Tibial nerve (tissue), 4 donors: ENCODE measurements at regions not wholly inside any gene's neighbourhood (a gene's known extent, or its start where the extent isn't known, plus 50 kb on each side); places are given as distances from the start of the nearest gene placed in this dataset.

ENCODE experiments used
- EP300 ChIP-seq, 2 donors: sonication (generic); formaldehyde crosslinking; IDR thresholded peaks; one replicate each; pipeline ENCODE4 v1.6.1; 2017; ENCODE audit warnings: antibody characterized with exemption in 2 of 2, mild to moderate bottlenecking in 1 of 2
- POLR2A ChIP-seq, 2 donors: fragments of 450-650 bp; IDR thresholded peaks; one replicate each; pipeline ENCODE4 v1.6.1; 2017; ENCODE audit warnings: antibody characterized with exemption in 2 of 2, mild to moderate bottlenecking in 2 of 2, moderate library complexity in 2 of 2
- TF ChIP-seq, protein P1 (sequence below), 5 experiments: fragments of 200-600 bp in 3 of 5; fragments of 450-650 bp in 2 of 5; sonication (generic) in 3 of 5; IDR thresholded peaks; one replicate each; pipeline ENCODE4 v1.5.1; 2016 to 2019; ENCODE audit warnings: antibody characterized with exemption in 5 of 5, mild to moderate bottlenecking in 3 of 5, moderate library complexity in 2 of 5

DNA sequence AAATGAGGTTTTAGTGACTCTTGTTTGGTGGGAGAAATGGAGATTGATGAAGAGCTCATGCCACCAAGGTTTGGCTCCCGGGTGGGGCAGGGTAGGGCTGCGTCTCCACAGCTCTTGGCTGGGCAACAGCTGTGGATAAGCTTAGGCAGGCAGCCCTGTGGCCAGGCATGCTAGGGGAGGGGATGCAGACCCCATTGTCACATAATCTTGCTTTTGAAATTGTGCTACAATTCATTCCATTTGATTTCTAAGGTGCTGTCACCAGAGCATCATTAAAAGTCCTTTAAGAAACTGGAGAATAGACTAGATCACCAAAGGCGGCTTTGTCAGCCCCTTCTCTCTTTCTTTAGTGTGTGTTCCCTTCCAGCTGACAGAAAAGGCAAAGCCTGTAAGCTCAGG, 574.2 kb upstream of the JAG1 start:
- TF ChIP-seq, protein P1, sequence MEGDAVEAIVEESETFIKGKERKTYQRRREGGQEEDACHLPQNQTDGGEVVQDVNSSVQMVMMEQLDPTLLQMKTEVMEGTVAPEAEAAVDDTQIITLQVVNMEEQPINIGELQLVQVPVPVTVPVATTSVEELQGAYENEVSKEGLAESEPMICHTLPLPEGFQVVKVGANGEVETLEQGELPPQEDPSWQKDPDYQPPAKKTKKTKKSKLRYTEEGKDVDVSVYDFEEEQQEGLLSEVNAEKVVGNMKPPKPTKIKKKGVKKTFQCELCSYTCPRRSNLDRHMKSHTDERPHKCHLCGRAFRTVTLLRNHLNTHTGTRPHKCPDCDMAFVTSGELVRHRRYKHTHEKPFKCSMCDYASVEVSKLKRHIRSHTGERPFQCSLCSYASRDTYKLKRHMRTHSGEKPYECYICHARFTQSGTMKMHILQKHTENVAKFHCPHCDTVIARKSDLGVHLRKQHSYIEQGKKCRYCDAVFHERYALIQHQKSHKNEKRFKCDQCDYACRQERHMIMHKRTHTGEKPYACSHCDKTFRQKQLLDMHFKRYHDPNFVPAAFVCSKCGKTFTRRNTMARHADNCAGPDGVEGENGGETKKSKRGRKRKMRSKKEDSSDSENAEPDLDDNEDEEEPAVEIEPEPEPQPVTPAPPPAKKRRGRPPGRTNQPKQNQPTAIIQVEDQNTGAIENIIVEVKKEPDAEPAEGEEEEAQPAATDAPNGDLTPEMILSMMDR (IDR thresholded peaks at IDR 0.05): no peak
- TF ChIP-seq EP300 (IDR thresholded peaks at IDR 0.05): no peak
- TF ChIP-seq POLR2A (IDR thresholded peaks at IDR 0.05): no peak
